GM18858 (cell line): ENCODE measurements at regions not wholly inside any gene's neighbourhood (a gene's known extent, or its start where the extent isn't known, plus 50 kb on each side); places are given as distances from the start of the nearest gene placed in this dataset.

Source experiments
- ATAC-seq: cut with Tn5 transposase; IDR thresholded peaks from one replicate; pipeline ENCODE4 v1.9.1; 2021; ENCODE audit not compliant: unreplicated experiment

GRCh38 chr20:60558486-60558885 lies 600.3 kb downstream of the CDH26 start:
- no peak for ATAC-seq

- ATAC-seq, result no peak
These were observed 601.2 kb downstream of the CDH26 start for GRCh38 chr20:60559462-60559861.

- ATAC-seq, result no peak
These were observed 602.8 kb downstream of the CDH26 start for GRCh38 chr20:60561052-60561451.

- no peak for ATAC-seq
These were observed 606.9 kb downstream of the CDH26 start for GRCh38 chr20:60565083-60565482.

- ATAC-seq, result no peak
These were observed 607.3 kb downstream of the CDH26 start for GRCh38 chr20:60565551-60565950.

GRCh38 chr20:60569116-60569515 lies 610.9 kb downstream of the CDH26 start:
- ATAC-seq, result no peak

GRCh38 chr20:60570481-60571277 lies 612.5 kb downstream of the CDH26 start:
- no peak for ATAC-seq

GRCh38 chr20:60573003-60573680 lies 614.9 kb downstream of the CDH26 start:
- no peak for ATAC-seq

- ATAC-seq, result no peak
These were observed 618.0 kb downstream of the CDH26 start for GRCh38 chr20:60576236-60576635.

- no peak for ATAC-seq
These were observed 621.8 kb downstream of the CDH26 start for GRCh38 chr20:60579941-60580515.

- ATAC-seq, result no peak
These were observed 623.4 kb downstream of the CDH26 start for GRCh38 chr20:60581606-60582115.

- no peak for ATAC-seq
These were observed 625.5 kb downstream of the CDH26 start for GRCh38 chr20:60583741-60584140.

GRCh38 chr20:60584221-60584620 lies 626.0 kb downstream of the CDH26 start:
- no peak for ATAC-seq

GRCh38 chr20:60585651-60586050 lies 627.4 kb downstream of the CDH26 start:
- no peak for ATAC-seq

- ATAC-seq, result no peak
These were observed 628.2 kb downstream of the CDH26 start for GRCh38 chr20:60586269-60587050.

- ATAC-seq, result no peak
These were observed 629.8 kb downstream of the CDH26 start for GRCh38 chr20:60587986-60588385.

GRCh38 chr20:60589623-60590022 lies 631.4 kb downstream of the CDH26 start:
- no peak for ATAC-seq

GRCh38 chr20:60591172-60591799 lies 633.1 kb downstream of the CDH26 start:
- no peak for ATAC-seq

- ATAC-seq, result no peak
These were observed 640.3 kb downstream of the CDH26 start for GRCh38 chr20:60598528-60598927.

GRCh38 chr20:60599381-60599780 lies 641.2 kb downstream of the CDH26 start:
- ATAC-seq, result no peak

- ATAC-seq, result no peak
These were observed 641.8 kb downstream of the CDH26 start for GRCh38 chr20:60600036-60600435.
